ENCODE measurements at regions not wholly inside any gene's neighbourhood (a gene's known extent, or its start where the extent isn't known, plus 50 kb on each side); places are given as distances from the start of the nearest gene placed in this dataset.

- TF ChIP-seq EZH2 (IDR thresholded peaks at IDR 0.05; ENCODE audit: insufficient read depth, poor library complexity, severe bottlenecking) (no peak), EZH2phosphoT487 (IDR thresholded peaks at IDR 0.05; ENCODE audit: insufficient read depth, low read depth) (no peak)
Observed at GRCh38 chr4:171519457-171519856, 293.7 kb upstream of the GALNTL6 start.

Measured in GM23248 (cell line).